GM23338 (cell line): ENCODE measurements at regions not wholly inside any gene's neighbourhood (a gene's known extent, or its start where the extent isn't known, plus 50 kb on each side); places are given as distances from the start of the nearest gene placed in this dataset.

Source experiments
- ATAC-seq: fragments of 200-7000 bp; cut with Tn5 transposase; 3 replicates; pipeline ENCODE4 v1.9.1; 2020
- DNase-seq: peaks from one replicate; pipeline ENCODE4 v3.0.0-alpha.2; 2015; ENCODE audit warnings: low spot score
- H2AFZ ChIP-seq: fragments of 200-600 bp; sonication (generic); 2 replicates; pipeline ENCODE4 v1.8.0; 2016; ENCODE audit warnings: antibody characterized with exemption, mild to moderate bottlenecking, moderate library complexity
- H3F3A ChIP-seq: fragments of 200-600 bp; sonication (generic); replicated peaks from 2 replicates; pipeline ENCODE4 v1.8.0; 2017; ENCODE audit warnings: antibody characterized with exemption, mixed run types, low read depth
- H3K27ac ChIP-seq: fragments of 200-600 bp; sonication (generic); 2 replicates; pipeline ENCODE4 v1.6.1; 2016; ENCODE audit warnings: low read depth
- H3K27me3 ChIP-seq: fragments of 200-600 bp; sonication (generic); 2 replicates; pipeline ENCODE4 v1.8.0; 2016; ENCODE audit warnings: mild to moderate bottlenecking, mixed run types, moderate library complexity; ENCODE audit not compliant: insufficient read depth
- H3K36me3 ChIP-seq: fragments of 200-600 bp; sonication (generic); 2 replicates; pipeline ENCODE4 v1.8.0; 2016; ENCODE audit warnings: mild to moderate bottlenecking; ENCODE audit not compliant: insufficient read depth
- H3K4me1 ChIP-seq: fragments of 200-600 bp; sonication (generic); 2 replicates; pipeline ENCODE4 v1.8.0; 2016; ENCODE audit warnings: mild to moderate bottlenecking, moderate library complexity; ENCODE audit not compliant: insufficient read depth
- H3K4me2 ChIP-seq: fragments of 200-600 bp; sonication (generic); 2 replicates; pipeline ENCODE4 v1.7.1; 2017; ENCODE audit warnings: mixed run types
- H3K4me3 ChIP-seq: fragments of 200-600 bp; sonication (generic); 2 replicates; pipeline ENCODE4 v1.6.1; 2016; ENCODE audit warnings: mixed run types
- H3K79me2 ChIP-seq: fragments of 200-600 bp; sonication (generic); replicated peaks from 2 replicates; pipeline ENCODE4 v1.8.0; 2017; ENCODE audit warnings: mild to moderate bottlenecking; ENCODE audit not compliant: insufficient read depth
- H3K9me2 ChIP-seq: fragments of 200-600 bp; sonication (generic); 2 replicates; pipeline ENCODE4 v1.8.0; 2017; ENCODE audit not compliant: insufficient read depth
- H4K20me1 ChIP-seq: fragments of 200-600 bp; sonication (generic); replicated peaks from 2 replicates; pipeline ENCODE4 v1.8.0; 2017; ENCODE audit warnings: mild to moderate bottlenecking; ENCODE audit not compliant: insufficient read depth
- H3K27ac Mint-ChIP-seq: 2 replicates; pipeline ENCODE4 v1.8.0; 2020; ENCODE audit warnings: inconsistent platforms, mild to moderate bottlenecking, moderate library complexity, mixed read lengths
- H3K27me3 Mint-ChIP-seq: 3 replicates; pipeline ENCODE4 v1.8.0; 2022; ENCODE audit warnings: low read depth, mild to moderate bottlenecking, moderate library complexity, mixed read lengths, inconsistent platforms; ENCODE audit not compliant: insufficient read depth, poor library complexity
- H3K36me3 Mint-ChIP-seq: 3 replicates; pipeline ENCODE4 v1.8.0; 2021; ENCODE audit warnings: low read depth, mild to moderate bottlenecking, inconsistent platforms, moderate library complexity, mixed read lengths
- H3K4me1 Mint-ChIP-seq: 3 replicates; pipeline ENCODE4 v1.8.0; 2020; ENCODE audit warnings: mild to moderate bottlenecking, inconsistent platforms, mixed read lengths
- H3K4me3 Mint-ChIP-seq: 3 replicates; pipeline ENCODE4 v1.8.0; 2021; ENCODE audit warnings: moderate library complexity, mild to moderate bottlenecking, inconsistent platforms, mixed read lengths
- H3K9me3 Mint-ChIP-seq: 3 replicates; pipeline ENCODE4 v1.8.0; 2020; ENCODE audit warnings: moderate library complexity, mild to moderate bottlenecking, inconsistent platforms, mixed read lengths
- CREB1 ChIP-seq: fragments of 250-450 bp; sonication (Bioruptor Pico); IDR thresholded peaks from 2 replicates; pipeline ENCODE4 v1.5.0; 2020; ENCODE audit warnings: low read depth, mild to moderate bottlenecking, moderate library complexity
- EZH2 ChIP-seq: fragments of 200-600 bp; sonication (generic); IDR thresholded peaks from one replicate; pipeline ENCODE4 v1.8.0; 2017; ENCODE audit warnings: antibody characterized with exemption, mild to moderate bottlenecking, low read depth; ENCODE audit not compliant: unreplicated experiment
- EZH2phosphoT487 ChIP-seq: fragments of 200-600 bp; sonication (generic); IDR thresholded peaks from one replicate; pipeline ENCODE4 v1.8.1; 2018; ENCODE audit warnings: antibody characterized with exemption; ENCODE audit not compliant: unreplicated experiment
- JUNB ChIP-seq: IDR thresholded peaks from one replicate; pipeline ENCODE4 v1.6.1; 2016; ENCODE audit warnings: antibody characterized with exemption; ENCODE audit not compliant: unreplicated experiment
- NANOG ChIP-seq: IDR thresholded peaks from 2 replicates; pipeline ENCODE4 v1.6.1; 2016; ENCODE audit warnings: antibody characterized with exemption, borderline replicate concordance
- POLR2AphosphoS5 ChIP-seq: IDR thresholded peaks from 2 replicates; pipeline ENCODE4 v1.6.1; 2016; ENCODE audit warnings: antibody characterized with exemption, low read depth
- STAT1 ChIP-seq: IDR thresholded peaks from one replicate; pipeline ENCODE4 v1.6.1; 2016; ENCODE audit warnings: antibody characterized with exemption; ENCODE audit not compliant: unreplicated experiment
- ZNF114 ChIP-seq: fragments of 250-450 bp; sonication (Bioruptor Pico); IDR thresholded peaks from 2 replicates; pipeline ENCODE4 v1.5.0; 2020; ENCODE audit warnings: mild to moderate bottlenecking, moderate library complexity
- ZNF331 ChIP-seq: fragments of 250-450 bp; sonication (Bioruptor Pico); IDR thresholded peaks from 2 replicates; pipeline ENCODE4 v1.5.0; 2020; ENCODE audit warnings: low read depth, mild to moderate bottlenecking, moderate library complexity
- TF ChIP-seq, protein P1 (sequence below): fragments of 250-450 bp; sonication (Bioruptor Pico); IDR thresholded peaks from 2 replicates; pipeline ENCODE4 v1.5.0; 2020; ENCODE audit warnings: mild to moderate bottlenecking, moderate library complexity
- TF ChIP-seq, protein P2 (sequence below): IDR thresholded peaks from 2 replicates; pipeline ENCODE4 v1.6.1; 2016; ENCODE audit warnings: antibody characterized with exemption

GRCh38 chr1:221154932-221155331 lies 275.7 kb downstream of the HLX start:
- Histone ChIP-seq H3F3A (no peaks in the 10 kb centered on the region), H3K79me2 (no peaks in the 10 kb centered on the region), H3K9me2 (no peaks in the 10 kb centered on the region; the same call in 1 of the 2 replicates), H3K4me3 (no peak overlapping the region), H3K36me3 (no peaks in the 10 kb centered on the region), H3K27me3 (no peaks in the 10 kb centered on the region), H3K4me1 (no peaks in the 10 kb centered on the region), H3K27ac (no peak overlapping the region), H4K20me1 (no peaks in the 10 kb centered on the region), H2AFZ (no peak overlapping the region), H3K4me2 (no peak overlapping the region)
- DNase-seq (no peak), ATAC-seq (no peak)
- no peaks in the 10 kb centered on the region for H3K36me3 Mint-ChIP-seq
- no peaks in the 10 kb centered on the region for H3K27me3 Mint-ChIP-seq
- H3K9me3 Mint-ChIP-seq = no peaks in the 10 kb centered on the region
- no peaks in the 10 kb centered on the region for H3K4me1 Mint-ChIP-seq
- H3K4me3 Mint-ChIP-seq = no peak overlapping the region
- no peak for TF ChIP-seq POLR2AphosphoS5
- H3K27ac Mint-ChIP-seq = no peak overlapping the region; the same call in 1 of the 2 replicates

DNA sequence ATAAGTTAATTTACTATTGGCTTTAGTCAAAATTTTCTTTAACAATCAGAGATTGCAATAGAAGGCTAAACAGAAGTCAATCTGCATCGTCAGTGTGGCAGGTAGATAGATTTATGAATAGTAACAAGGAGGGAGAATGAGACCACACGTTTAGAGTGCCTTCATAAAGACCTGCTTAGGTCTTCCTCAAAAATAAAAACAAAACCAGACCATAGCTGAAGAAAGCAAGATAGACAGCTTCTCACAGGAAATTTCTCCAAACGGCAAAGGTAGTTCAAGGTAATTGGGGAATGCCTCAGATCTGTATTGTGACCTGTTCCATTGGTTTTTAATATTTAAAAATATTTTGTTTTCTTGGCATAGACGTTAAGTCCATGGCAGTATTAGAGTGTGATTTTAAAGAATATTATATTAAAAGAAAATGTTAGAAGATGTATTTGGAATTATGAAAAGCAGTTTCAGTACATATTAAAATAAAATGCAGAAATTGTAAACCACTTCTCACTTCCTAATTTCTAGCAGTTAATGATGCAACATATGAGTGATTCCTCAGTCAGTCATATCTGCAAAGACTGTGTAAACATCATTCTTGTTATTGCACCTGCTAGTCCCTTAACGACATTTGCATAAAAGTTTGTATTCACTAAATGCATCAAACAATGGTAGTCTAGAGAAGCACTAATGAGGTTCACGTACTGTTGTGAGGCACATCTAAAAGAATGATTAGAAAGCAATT lies 278.0 kb downstream of the HLX start:
- H3K4me3 ChIP-seq = no peak overlapping the region
- Mint-ChIP-seq H3K27ac (no peak overlapping the region), H3K9me3 (no peaks in the 10 kb centered on the region), H3K4me3 (no peak overlapping the region), H3K36me3 (no peaks in the 10 kb centered on the region; the same call in 2 of the 3 replicates), H3K4me1 (peaks cover 12% of the 10 kb centered on the region), H3K27me3 (no peaks in the 10 kb centered on the region)
- no peak overlapping the region for H3K4me2 ChIP-seq
- no peak overlapping the region for H3K27ac ChIP-seq
- no peaks in the 10 kb centered on the region for H3F3A ChIP-seq
- no peaks in the 10 kb centered on the region for H3K36me3 ChIP-seq
- no peaks in the 10 kb centered on the region for H3K79me2 ChIP-seq
- DNase-seq (no peak), ATAC-seq (no peak)
- H3K4me1 ChIP-seq = peaks cover 8% of the 10 kb centered on the region
- no peaks in the 10 kb centered on the region for H3K27me3 ChIP-seq
- H2AFZ ChIP-seq = no peak overlapping the region
- H4K20me1 ChIP-seq = no peaks in the 10 kb centered on the region
- no peaks in the 10 kb centered on the region; the same call in 1 of the 2 replicates for H3K9me2 ChIP-seq
- TF ChIP-seq STAT1 = no peak
- TF ChIP-seq EZH2phosphoT487 = no peak
- no peak for TF ChIP-seq JUNB
- TF ChIP-seq POLR2AphosphoS5 = no peak
- TF ChIP-seq, protein P1, sequence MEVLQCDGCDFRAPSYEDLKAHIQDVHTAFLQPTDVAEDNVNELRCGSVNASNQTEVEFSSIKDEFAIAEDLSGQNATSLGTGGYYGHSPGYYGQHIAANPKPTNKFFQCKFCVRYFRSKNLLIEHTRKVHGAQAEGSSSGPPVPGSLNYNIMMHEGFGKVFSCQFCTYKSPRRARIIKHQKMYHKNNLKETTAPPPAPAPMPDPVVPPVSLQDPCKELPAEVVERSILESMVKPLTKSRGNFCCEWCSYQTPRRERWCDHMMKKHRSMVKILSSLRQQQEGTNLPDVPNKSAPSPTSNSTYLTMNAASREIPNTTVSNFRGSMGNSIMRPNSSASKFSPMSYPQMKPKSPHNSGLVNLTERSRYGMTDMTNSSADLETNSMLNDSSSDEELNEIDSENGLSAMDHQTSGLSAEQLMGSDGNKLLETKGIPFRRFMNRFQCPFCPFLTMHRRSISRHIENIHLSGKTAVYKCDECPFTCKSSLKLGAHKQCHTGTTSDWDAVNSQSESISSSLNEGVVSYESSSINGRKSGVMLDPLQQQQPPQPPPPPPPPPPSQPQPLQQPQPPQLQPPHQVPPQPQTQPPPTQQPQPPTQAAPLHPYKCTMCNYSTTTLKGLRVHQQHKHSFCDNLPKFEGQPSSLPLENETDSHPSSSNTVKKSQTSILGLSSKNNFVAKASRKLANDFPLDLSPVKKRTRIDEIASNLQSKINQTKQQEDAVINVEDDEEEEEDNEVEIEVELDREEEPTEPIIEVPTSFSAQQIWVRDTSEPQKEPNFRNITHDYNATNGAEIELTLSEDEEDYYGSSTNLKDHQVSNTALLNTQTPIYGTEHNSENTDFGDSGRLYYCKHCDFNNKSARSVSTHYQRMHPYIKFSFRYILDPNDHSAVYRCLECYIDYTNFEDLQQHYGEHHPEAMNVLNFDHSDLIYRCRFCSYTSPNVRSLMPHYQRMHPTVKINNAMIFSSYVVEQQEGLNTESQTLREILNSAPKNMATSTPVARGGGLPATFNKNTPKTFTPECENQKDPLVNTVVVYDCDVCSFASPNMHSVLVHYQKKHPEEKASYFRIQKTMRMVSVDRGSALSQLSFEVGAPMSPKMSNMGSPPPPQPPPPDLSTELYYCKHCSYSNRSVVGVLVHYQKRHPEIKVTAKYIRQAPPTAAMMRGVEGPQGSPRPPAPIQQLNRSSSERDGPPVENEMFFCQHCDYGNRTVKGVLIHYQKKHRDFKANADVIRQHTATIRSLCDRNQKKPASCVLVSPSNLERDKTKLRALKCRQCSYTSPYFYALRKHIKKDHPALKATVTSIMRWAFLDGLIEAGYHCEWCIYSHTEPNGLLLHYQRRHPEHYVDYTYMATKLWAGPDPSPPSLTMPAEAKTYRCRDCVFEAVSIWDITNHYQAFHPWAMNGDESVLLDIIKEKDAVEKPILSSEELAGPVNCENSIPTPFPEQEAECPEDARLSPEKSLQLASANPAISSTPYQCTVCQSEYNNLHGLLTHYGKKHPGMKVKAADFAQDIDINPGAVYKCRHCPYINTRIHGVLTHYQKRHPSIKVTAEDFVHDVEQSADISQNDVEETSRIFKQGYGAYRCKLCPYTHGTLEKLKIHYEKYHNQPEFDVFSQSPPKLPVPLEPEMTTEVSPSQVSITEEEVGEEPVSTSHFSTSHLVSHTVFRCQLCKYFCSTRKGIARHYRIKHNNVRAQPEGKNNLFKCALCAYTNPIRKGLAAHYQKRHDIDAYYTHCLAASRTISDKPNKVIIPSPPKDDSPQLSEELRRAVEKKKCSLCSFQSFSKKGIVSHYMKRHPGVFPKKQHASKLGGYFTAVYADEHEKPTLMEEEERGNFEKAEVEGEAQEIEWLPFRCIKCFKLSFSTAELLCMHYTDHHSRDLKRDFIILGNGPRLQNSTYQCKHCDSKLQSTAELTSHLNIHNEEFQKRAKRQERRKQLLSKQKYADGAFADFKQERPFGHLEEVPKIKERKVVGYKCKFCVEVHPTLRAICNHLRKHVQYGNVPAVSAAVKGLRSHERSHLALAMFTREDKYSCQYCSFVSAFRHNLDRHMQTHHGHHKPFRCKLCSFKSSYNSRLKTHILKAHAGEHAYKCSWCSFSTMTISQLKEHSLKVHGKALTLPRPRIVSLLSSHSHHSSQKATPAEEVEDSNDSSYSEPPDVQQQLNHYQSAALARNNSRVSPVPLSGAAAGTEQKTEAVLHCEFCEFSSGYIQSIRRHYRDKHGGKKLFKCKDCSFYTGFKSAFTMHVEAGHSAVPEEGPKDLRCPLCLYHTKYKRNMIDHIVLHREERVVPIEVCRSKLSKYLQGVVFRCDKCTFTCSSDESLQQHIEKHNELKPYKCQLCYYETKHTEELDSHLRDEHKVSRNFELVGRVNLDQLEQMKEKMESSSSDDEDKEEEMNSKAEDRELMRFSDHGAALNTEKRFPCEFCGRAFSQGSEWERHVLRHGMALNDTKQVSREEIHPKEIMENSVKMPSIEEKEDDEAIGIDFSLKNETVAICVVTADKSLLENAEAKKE (CRISPR knock-in tag) = no peak
- TF ChIP-seq ZNF114 = no peak
- no peak for TF ChIP-seq CREB1 (CRISPR knock-in tag)
- TF ChIP-seq, protein P2, sequence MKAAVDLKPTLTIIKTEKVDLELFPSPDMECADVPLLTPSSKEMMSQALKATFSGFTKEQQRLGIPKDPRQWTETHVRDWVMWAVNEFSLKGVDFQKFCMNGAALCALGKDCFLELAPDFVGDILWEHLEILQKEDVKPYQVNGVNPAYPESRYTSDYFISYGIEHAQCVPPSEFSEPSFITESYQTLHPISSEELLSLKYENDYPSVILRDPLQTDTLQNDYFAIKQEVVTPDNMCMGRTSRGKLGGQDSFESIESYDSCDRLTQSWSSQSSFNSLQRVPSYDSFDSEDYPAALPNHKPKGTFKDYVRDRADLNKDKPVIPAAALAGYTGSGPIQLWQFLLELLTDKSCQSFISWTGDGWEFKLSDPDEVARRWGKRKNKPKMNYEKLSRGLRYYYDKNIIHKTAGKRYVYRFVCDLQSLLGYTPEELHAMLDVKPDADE = no peak
- TF ChIP-seq EZH2 = no peak
- TF ChIP-seq NANOG = no peak
- TF ChIP-seq ZNF331 (CRISPR knock-in tag) = no peak
